ENCODE measurements at regions not wholly inside any gene's neighbourhood (a gene's known extent, or its start where the extent isn't known, plus 50 kb on each side); places are given as distances from the start of the nearest gene placed in this dataset.
"Not testable (repeated sequence)": the region's sequence is repeated elsewhere in the genome, so short reads cannot be mapped to it uniquely, and the experiment has no call there.

DNA sequence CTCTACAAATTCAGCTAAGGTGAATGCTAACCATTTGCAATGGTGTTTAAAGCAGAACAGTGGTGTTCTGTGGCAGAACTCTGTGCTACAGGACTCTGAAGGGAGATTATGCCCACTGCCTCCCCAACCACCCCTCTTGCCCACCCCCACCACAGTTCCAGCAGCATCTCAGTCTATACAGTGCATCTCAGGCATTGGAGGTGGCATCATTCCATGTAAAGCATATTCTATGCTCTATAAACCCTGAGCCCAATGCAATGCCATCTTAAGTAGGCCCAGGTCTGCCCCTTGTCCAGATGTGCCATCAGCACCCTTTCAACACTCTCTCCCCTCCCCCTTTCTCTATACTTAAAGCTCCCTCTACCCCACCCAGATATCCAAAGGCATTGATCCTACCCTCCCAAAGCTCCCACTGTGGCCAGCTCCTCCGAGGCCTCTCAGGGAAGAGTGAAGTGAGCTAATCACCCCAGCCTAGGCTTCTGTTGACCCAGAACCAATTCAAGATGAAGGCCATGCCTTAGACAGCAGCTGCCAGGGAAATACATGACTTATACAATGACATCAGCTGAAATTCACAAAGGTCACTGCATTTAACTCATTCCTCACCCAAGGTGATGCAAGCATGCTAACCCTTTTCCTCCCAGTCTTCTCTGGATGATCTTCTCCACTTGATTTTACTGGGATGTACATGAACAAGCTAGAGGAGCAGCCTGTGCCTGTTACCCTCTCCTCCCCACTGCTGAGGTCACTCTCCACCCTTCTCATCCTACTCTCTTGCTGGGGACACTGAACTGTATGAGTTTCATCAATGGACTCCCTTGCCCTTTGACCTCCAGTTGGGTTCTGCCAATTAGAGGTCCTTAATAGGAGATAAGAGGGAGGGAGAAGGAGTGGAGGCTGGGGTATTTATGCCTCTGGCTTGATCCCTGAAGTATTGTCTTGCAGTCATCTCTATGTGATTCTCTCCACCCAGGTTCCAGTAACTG lies 353.9 kb downstream of the GOLGA6L6 start:
- not testable (repeated sequence) for H3K4me3 ChIP-seq (ENCODE audit: insufficient read depth, low read length); H3K79me2 ChIP-seq (ENCODE audit: insufficient read depth, low read length); H3K36me3 ChIP-seq (ENCODE audit: insufficient read depth, low read length); H3K27me3 ChIP-seq (ENCODE audit: insufficient read depth, low read length); DNase-seq (ENCODE audit: insufficient read length, low spot score, missing footprints); H3K9me3 ChIP-seq (ENCODE audit: low read depth, low read length); H4K20me1 ChIP-seq (ENCODE audit: insufficient read depth, low read length); H2AFZ ChIP-seq (ENCODE audit: low read length); H3K4me2 ChIP-seq (ENCODE audit: insufficient read depth, low read length); H3K4me1 ChIP-seq (ENCODE audit: insufficient read depth, low read length); H3K27ac ChIP-seq (ENCODE audit: low read depth, low read length)

DNA sequence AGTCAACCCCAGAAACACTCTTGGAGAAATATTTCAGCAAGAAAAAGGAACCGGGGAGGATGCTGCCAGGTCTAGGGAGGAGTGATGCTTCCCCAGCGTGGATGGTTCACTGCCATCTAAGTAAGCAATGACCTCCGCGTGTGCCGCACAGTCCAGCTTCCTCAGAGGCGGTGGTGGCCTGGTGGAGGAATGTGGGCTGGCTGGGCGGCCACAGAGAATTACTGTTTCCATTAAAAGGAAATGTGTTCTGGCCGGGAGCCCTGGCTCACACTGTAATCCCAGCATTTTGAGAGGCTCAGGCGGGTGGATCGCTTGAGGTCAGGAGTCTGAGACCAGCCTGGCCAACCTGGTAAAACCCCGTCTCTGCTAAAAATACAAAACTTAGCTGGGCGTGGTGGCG lies 356.7 kb downstream of the GOLGA6L6 start:
- not testable (repeated sequence) for H3K27me3 ChIP-seq (ENCODE audit: insufficient read depth, low read length); H3K4me1 ChIP-seq (ENCODE audit: insufficient read depth, low read length); H4K20me1 ChIP-seq (ENCODE audit: insufficient read depth, low read length); H3K36me3 ChIP-seq (ENCODE audit: insufficient read depth, low read length); H3K4me3 ChIP-seq (ENCODE audit: insufficient read depth, low read length); H3K79me2 ChIP-seq (ENCODE audit: insufficient read depth, low read length); H3K27ac ChIP-seq (ENCODE audit: low read depth, low read length); H2AFZ ChIP-seq (ENCODE audit: low read length); DNase-seq (ENCODE audit: insufficient read length, low spot score, missing footprints); H3K4me2 ChIP-seq (ENCODE audit: insufficient read depth, low read length); H3K9me3 ChIP-seq (ENCODE audit: low read depth, low read length)

DNA sequence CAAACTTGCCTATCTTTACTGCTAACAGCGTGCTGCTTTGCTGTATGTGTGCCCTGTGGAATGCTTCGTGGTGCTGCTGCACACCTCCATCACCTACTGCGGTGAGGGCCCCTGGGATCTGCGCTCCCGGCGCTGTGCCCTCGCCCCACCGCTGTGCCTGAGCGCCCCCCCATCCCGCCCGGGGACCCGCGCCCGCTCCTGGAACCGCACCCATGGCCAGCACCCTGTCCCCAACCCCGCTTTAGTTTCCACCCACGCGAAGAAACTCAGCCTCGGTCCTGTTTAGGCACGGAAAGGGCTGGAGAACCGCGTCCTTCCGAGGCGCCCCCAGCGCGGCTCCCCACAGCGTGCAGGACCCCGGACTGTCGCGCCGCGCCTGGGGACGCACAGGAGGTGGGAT lies 373.4 kb downstream of the GOLGA6L6 start:
- H3K4me3 ChIP-seq (ENCODE audit: insufficient read depth, low read length); H3K27me3 ChIP-seq (ENCODE audit: insufficient read depth, low read length); H4K20me1 ChIP-seq (ENCODE audit: insufficient read depth, low read length); H3K4me1 ChIP-seq (ENCODE audit: insufficient read depth, low read length); H3K27ac ChIP-seq (ENCODE audit: low read depth, low read length); H3K79me2 ChIP-seq (ENCODE audit: insufficient read depth, low read length); H3K4me2 ChIP-seq (ENCODE audit: insufficient read depth, low read length); H2AFZ ChIP-seq (ENCODE audit: low read length); H3K36me3 ChIP-seq (ENCODE audit: insufficient read depth, low read length); H3K9me3 ChIP-seq (ENCODE audit: low read depth, low read length): not testable (repeated sequence)
- peak; percentile 13 for DNase-seq (ENCODE audit: insufficient read length, low spot score, missing footprints)

DNA sequence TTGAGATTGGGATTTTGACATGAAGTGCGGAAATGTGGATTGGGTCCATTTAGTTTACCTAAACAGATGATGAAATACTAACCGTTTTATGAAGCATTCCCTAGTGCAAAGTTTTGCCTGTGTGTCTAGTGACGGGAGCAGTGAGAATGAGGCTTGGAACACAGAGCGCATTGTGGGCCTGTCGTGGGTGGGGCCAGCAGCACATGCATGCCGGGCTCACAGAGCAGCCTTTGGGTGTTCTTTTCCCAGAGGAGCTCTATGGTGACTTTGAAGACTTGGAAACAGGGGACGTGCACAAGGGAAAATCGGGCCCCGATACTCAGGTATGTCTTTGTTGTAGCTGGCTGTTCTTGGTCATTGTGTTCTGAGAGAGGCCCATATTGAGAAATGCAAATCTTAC lies 388.1 kb downstream of the GOLGA6L6 start:
- H3K4me2 ChIP-seq (ENCODE audit: insufficient read depth, low read length), result not testable (repeated sequence)

DNA sequence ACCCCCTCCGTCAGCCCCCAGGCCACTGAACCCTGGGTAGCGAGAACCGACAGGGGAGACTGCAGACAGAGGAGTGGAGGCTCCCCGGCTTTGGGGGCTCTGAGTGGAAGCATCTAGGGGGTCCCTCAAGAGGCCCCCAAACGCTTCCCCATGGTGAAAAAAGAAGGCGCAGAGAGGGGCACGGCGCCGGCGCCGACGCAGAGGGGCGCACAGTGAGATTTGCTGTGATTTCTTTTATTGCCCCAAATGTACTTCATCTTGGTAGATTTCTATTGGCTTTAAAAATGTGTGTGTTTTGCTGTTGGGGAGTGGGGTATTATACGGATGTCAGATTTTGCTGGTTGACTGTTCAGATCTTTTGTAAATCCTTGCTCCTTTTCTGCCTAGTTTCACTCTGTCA lies 392.9 kb downstream of the GOLGA6L6 start:
- H3K36me3 ChIP-seq (ENCODE audit: insufficient read depth, low read length); H3K79me2 ChIP-seq (ENCODE audit: insufficient read depth, low read length); H3K4me2 ChIP-seq (ENCODE audit: insufficient read depth, low read length); H3K9me3 ChIP-seq (ENCODE audit: low read depth, low read length); H3K27me3 ChIP-seq (ENCODE audit: insufficient read depth, low read length); H4K20me1 ChIP-seq (ENCODE audit: insufficient read depth, low read length); H3K4me1 ChIP-seq (ENCODE audit: insufficient read depth, low read length); H2AFZ ChIP-seq (ENCODE audit: low read length); DNase-seq (ENCODE audit: insufficient read length, low spot score, missing footprints); H3K4me3 ChIP-seq (ENCODE audit: insufficient read depth, low read length); H3K27ac ChIP-seq (ENCODE audit: low read depth, low read length): not testable (repeated sequence)

More for the DNA sequence above, 388.1 kb downstream of the GOLGA6L6 start:
- not testable (repeated sequence) for H3K4me1 ChIP-seq (ENCODE audit: insufficient read depth, low read length); H3K79me2 ChIP-seq (ENCODE audit: insufficient read depth, low read length); DNase-seq (ENCODE audit: insufficient read length, low spot score, missing footprints); H3K27me3 ChIP-seq (ENCODE audit: insufficient read depth, low read length); H3K27ac ChIP-seq (ENCODE audit: low read depth, low read length); H3K4me3 ChIP-seq (ENCODE audit: insufficient read depth, low read length); H2AFZ ChIP-seq (ENCODE audit: low read length); H3K36me3 ChIP-seq (ENCODE audit: insufficient read depth, low read length); H4K20me1 ChIP-seq (ENCODE audit: insufficient read depth, low read length); H3K9me3 ChIP-seq (ENCODE audit: low read depth, low read length)

DNA sequence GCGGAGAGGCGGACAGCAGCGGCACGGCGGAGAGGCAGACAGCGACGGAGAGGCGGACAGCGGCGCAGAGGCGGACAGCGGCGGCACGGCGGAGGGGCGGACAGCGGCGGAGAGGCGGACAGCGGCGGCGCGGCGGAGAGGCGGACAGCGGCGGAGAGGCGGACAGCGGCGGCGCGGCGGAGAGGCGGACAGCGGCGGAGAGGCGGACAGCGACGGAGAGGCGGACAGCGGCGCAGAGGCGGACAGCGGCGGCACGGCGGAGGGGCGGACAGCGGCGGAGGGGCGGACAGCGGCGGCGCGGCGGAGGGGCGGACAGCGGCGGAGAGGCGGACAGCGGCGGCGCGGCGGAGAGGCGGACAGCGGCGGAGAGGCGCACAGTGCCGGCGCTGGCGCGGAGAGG lies 393.6 kb downstream of the GOLGA6L6 start:
- H3K4me2 ChIP-seq (ENCODE audit: insufficient read depth, low read length); H2AFZ ChIP-seq (ENCODE audit: low read length); H3K9me3 ChIP-seq (ENCODE audit: low read depth, low read length); DNase-seq (ENCODE audit: insufficient read length, low spot score, missing footprints); H3K36me3 ChIP-seq (ENCODE audit: insufficient read depth, low read length); H3K27ac ChIP-seq (ENCODE audit: low read depth, low read length); H3K27me3 ChIP-seq (ENCODE audit: insufficient read depth, low read length); H3K4me1 ChIP-seq (ENCODE audit: insufficient read depth, low read length); H3K4me3 ChIP-seq (ENCODE audit: insufficient read depth, low read length); H3K79me2 ChIP-seq (ENCODE audit: insufficient read depth, low read length); H4K20me1 ChIP-seq (ENCODE audit: insufficient read depth, low read length): not testable (repeated sequence)

DNA sequence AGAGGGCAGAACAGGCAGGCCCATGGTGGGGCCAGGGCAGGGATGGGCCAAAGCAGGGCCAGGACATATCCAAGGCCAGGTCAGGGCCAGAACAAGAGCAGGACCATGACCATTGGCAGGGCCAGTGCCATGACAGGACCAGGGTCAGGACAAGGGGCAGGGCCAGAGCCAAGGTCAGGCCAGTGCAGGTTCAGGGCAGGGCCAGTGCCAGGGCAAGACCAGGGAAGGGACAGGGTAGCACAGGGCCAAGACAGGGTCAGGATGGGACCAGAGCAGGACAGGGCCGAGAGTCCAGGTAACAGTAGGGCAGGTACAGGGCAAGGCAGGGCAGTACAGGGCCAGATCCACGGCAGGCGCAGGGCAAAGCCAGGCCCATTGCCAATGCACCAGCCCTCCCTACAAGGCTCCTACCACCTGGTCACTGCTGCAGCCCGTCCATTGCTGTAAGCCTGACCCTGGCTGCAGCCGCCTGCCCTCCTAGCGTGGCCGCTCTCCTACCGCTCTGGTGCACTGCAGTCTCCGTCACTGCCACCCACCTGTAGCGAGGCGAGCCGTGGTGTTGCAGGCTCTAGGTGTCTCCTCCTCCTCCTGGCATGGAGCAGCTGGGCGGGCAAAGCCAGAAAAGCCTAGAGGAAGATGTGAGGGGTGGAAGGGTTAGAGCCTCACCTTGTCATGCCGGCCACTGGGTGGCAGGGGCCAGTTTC lies 397.1 kb downstream of the GOLGA6L6 start:
- H3K4me2 ChIP-seq (ENCODE audit: insufficient read depth, low read length); H3K27ac ChIP-seq (ENCODE audit: low read depth, low read length); H2AFZ ChIP-seq (ENCODE audit: low read length); H4K20me1 ChIP-seq (ENCODE audit: insufficient read depth, low read length); H3K4me1 ChIP-seq (ENCODE audit: insufficient read depth, low read length); H3K36me3 ChIP-seq (ENCODE audit: insufficient read depth, low read length); H3K27me3 ChIP-seq (ENCODE audit: insufficient read depth, low read length); H3K4me3 ChIP-seq (ENCODE audit: insufficient read depth, low read length); H3K79me2 ChIP-seq (ENCODE audit: insufficient read depth, low read length); H3K9me3 ChIP-seq (ENCODE audit: low read depth, low read length); DNase-seq (ENCODE audit: insufficient read length, low spot score, missing footprints): not testable (repeated sequence)

DNA sequence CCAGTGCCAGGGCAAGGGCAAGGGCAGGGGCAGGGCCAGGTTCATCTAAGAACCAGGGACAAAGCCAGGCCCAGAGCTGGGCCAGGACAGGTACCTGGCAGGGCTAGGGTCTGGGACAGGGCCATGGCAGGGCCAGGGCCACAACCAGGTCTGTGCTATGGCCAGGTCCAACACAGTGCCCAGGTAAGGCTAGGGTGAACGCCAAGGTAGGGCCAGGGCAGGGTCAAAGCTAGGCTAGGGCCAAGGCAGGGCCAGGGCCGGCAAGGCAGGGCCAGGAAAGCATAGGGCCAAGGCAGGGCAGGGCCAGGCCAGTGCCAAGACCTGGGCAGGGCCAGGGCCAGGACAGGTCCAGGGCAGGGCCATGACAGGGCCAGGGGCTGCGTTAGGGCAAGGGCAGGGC lies 398.7 kb downstream of the GOLGA6L6 start:
- H3K27me3 ChIP-seq (ENCODE audit: insufficient read depth, low read length); H4K20me1 ChIP-seq (ENCODE audit: insufficient read depth, low read length); H3K4me2 ChIP-seq (ENCODE audit: insufficient read depth, low read length); DNase-seq (ENCODE audit: insufficient read length, low spot score, missing footprints); H3K9me3 ChIP-seq (ENCODE audit: low read depth, low read length); H3K36me3 ChIP-seq (ENCODE audit: insufficient read depth, low read length); H3K4me1 ChIP-seq (ENCODE audit: insufficient read depth, low read length); H3K27ac ChIP-seq (ENCODE audit: low read depth, low read length); H3K79me2 ChIP-seq (ENCODE audit: insufficient read depth, low read length); H2AFZ ChIP-seq (ENCODE audit: low read length); H3K4me3 ChIP-seq (ENCODE audit: insufficient read depth, low read length): not testable (repeated sequence)

DNA sequence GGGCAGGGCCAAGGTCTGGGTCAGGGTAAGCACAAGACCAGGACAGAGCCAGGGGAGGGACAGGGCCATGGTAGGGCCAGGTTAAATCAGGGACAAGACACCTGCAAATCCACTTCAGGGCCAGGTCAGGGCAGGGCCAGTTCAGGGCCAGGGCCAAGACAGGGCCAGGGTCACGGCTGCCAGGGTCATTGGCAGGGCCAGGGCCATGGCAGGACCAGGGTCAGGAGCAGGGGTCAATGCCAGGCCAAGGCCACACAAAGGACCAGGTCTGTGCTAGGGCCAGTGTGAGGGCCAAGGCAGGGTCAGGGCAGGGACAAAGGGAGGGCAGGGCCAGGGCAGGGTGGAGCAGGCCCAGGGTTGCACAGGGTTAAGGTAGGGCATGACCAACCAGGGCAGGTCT lies 399.2 kb downstream of the GOLGA6L6 start:
- H3K4me2 ChIP-seq (ENCODE audit: insufficient read depth, low read length); H3K4me1 ChIP-seq (ENCODE audit: insufficient read depth, low read length); H3K79me2 ChIP-seq (ENCODE audit: insufficient read depth, low read length); H3K27me3 ChIP-seq (ENCODE audit: insufficient read depth, low read length); DNase-seq (ENCODE audit: insufficient read length, low spot score, missing footprints); H3K36me3 ChIP-seq (ENCODE audit: insufficient read depth, low read length); H4K20me1 ChIP-seq (ENCODE audit: insufficient read depth, low read length); H3K9me3 ChIP-seq (ENCODE audit: low read depth, low read length); H3K27ac ChIP-seq (ENCODE audit: low read depth, low read length); H3K4me3 ChIP-seq (ENCODE audit: insufficient read depth, low read length); H2AFZ ChIP-seq (ENCODE audit: low read length): not testable (repeated sequence)
